ENCODE measurements at regions not wholly inside any gene's neighbourhood (a gene's known extent, or its start where the extent isn't known, plus 50 kb on each side); places are given as distances from the start of the nearest gene placed in this dataset.

DNA sequence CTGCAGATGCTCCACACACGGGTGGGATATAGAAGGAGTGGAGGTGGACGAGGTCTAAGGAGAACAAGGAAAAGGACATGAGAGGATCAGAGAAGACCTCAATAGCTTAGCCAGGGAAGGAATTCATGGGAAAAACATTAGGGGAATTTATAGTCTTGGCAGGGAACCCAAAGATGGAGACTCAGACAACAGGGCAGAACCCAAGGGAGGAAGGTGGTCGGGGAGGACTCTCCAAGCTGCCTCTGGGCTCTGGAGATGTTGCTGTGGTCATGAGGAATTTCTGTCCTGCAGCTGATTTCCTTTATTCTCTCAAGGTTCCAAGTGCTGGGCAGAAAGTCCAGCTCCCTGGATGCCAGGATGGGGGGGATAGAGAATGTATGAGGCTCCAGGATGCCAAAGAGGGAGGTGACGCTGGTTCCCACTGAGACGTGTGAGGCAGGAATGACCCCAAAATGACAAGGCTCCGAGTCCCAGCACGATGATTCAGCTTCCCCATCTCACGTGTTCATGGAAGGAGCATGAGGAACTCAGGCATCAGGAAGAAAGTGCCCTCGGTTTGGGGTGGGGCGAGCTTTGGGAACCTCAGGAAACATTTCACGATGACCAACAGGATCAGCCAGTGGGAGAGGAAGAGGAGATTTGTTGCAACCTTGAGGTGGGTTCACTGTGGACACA lies 57.0 kb upstream of the PPP2R3B start:
- Mint-ChIP-seq H3K4me1 (ENCODE audit: insufficient read depth, unreplicated experiment) (no peaks in the 10 kb centered on the region), H3K36me3 (ENCODE audit: insufficient read depth, unreplicated experiment) (peaks cover 5% of the 10 kb centered on the region), H3K27me3 (ENCODE audit: insufficient read depth, unreplicated experiment) (no peaks in the 10 kb centered on the region), H3K4me3 (ENCODE audit: unreplicated experiment) (no peak overlapping the region), H3K9me3 (ENCODE audit: unreplicated experiment) (peaks cover 47% of the 10 kb centered on the region), H3K27ac (ENCODE audit: low read depth, unreplicated experiment) (no peak overlapping the region)
- no peak for DNase-seq (ENCODE audit: unreplicated experiment)
- intact Hi-C loops (cut with micrococcal nuclease): no loop called here
- TF ChIP-seq, protein P1, sequence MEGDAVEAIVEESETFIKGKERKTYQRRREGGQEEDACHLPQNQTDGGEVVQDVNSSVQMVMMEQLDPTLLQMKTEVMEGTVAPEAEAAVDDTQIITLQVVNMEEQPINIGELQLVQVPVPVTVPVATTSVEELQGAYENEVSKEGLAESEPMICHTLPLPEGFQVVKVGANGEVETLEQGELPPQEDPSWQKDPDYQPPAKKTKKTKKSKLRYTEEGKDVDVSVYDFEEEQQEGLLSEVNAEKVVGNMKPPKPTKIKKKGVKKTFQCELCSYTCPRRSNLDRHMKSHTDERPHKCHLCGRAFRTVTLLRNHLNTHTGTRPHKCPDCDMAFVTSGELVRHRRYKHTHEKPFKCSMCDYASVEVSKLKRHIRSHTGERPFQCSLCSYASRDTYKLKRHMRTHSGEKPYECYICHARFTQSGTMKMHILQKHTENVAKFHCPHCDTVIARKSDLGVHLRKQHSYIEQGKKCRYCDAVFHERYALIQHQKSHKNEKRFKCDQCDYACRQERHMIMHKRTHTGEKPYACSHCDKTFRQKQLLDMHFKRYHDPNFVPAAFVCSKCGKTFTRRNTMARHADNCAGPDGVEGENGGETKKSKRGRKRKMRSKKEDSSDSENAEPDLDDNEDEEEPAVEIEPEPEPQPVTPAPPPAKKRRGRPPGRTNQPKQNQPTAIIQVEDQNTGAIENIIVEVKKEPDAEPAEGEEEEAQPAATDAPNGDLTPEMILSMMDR (IDR thresholded peaks at IDR 0.05; ENCODE audit: unreplicated experiment): no peak
- ChIA-PET POLR2A (no interaction called here), CTCF (no interaction called here)
- BruUV-seq (replicated peaks): no TSS peak

DNA sequence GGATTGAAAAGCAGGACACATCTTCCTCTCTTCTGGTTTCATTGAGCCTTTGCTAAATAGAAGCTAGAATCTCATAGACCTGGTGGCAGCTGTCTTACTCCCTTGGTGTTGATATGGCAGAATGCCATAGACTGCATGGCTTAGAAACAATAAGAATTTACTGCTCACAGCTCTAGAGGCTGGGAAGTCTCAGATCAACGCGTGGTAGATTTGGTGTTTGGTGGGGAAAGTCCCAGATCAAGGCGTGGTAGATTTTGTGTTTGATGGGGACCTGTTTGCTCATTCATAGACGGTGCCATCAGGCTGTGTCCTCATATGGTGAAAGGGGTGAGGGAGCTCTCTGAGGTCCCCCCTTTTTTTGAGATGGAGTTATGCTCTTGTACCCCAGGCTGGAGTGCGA lies 57.6 kb upstream of the PPP2R3B start:
- no TSS peak for BruUV-seq (replicated peaks)
- CTCF ChIA-PET: no interaction called here
- POLR2A ChIA-PET: no interaction called here
- H3K27ac Mint-ChIP-seq (ENCODE audit: low read depth, unreplicated experiment): no peak overlapping the region
- DNase-seq (ENCODE audit: unreplicated experiment): no peak
- H3K36me3 Mint-ChIP-seq (ENCODE audit: insufficient read depth, unreplicated experiment): peaks cover 5% of the 10 kb centered on the region
- intact Hi-C loops (cut with micrococcal nuclease): no loop called here
- no peaks in the 10 kb centered on the region for H3K27me3 Mint-ChIP-seq (ENCODE audit: insufficient read depth, unreplicated experiment)
- H3K4me3 Mint-ChIP-seq (ENCODE audit: unreplicated experiment): no peak overlapping the region
- TF ChIP-seq, protein P1 (IDR thresholded peaks at IDR 0.05; ENCODE audit: unreplicated experiment): no peak
- no peaks in the 10 kb centered on the region for H3K4me1 Mint-ChIP-seq (ENCODE audit: insufficient read depth, unreplicated experiment)
- peaks cover 47% of the 10 kb centered on the region for H3K9me3 Mint-ChIP-seq (ENCODE audit: unreplicated experiment)

DNA sequence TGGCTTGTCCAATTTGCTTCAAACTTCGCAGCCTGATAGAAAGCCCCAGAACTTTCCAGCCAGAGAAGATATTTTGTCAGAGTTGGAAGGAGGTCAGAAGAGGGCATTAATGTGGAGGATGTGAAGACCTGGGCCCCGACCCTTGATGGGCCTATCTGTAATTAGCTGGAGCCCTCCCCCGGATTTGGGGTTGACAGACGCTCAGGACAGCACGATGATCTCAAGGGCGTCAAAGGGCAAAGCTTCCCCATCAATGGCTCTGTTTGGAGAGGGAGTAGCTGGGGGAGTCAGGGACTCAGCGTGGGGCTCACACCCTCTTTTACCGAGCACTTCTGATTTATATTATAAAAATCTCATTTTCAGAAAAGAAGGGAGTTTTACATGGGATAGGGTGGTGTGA lies 59.0 kb upstream of the PPP2R3B start:
- Mint-ChIP-seq H3K4me3 (ENCODE audit: unreplicated experiment) (no peak overlapping the region), H3K4me1 (ENCODE audit: insufficient read depth, unreplicated experiment) (no peaks in the 10 kb centered on the region), H3K9me3 (ENCODE audit: unreplicated experiment) (peaks cover 33% of the 10 kb centered on the region), H3K36me3 (ENCODE audit: insufficient read depth, unreplicated experiment) (peaks cover 5% of the 10 kb centered on the region), H3K27me3 (ENCODE audit: insufficient read depth, unreplicated experiment) (no peaks in the 10 kb centered on the region), H3K27ac (ENCODE audit: low read depth, unreplicated experiment) (no peak overlapping the region)
- CTCF ChIA-PET: no interaction called here
- intact Hi-C loops (cut with micrococcal nuclease): no loop called here
- POLR2A ChIA-PET: no interaction called here
- TF ChIP-seq, protein P1 (IDR thresholded peaks at IDR 0.05; ENCODE audit: unreplicated experiment): no peak
- BruUV-seq (replicated peaks): no TSS peak
- no peak for DNase-seq (ENCODE audit: unreplicated experiment)

DNA sequence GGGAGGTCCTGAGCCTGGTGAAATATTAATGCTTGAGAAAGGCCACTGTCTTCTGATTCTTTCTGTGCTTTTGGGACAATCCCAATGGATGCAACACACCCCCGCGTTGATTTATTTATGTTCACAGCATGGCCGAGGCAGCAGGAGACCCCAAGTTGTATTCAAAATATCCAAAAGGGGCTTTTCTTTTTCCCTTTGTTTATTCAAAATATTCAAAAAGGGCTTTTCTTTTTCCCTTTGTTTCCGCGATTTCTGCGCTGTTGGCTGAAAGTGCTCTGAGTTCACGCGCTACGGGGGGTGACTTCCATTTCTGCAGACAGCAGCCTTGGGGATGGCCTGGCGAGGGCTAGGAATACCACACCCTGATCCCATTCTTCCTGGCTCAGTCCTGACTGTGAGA lies 59.5 kb upstream of the PPP2R3B start:
- intact Hi-C loops (cut with micrococcal nuclease): no loop called here

More for the DNA sequence above, 59.5 kb upstream of the PPP2R3B start:
- CTCF ChIA-PET: no interaction called here
- Mint-ChIP-seq H3K4me3 (ENCODE audit: unreplicated experiment) (no peak overlapping the region), H3K27me3 (ENCODE audit: insufficient read depth, unreplicated experiment) (no peaks in the 10 kb centered on the region), H3K9me3 (ENCODE audit: unreplicated experiment) (peaks cover 29% of the 10 kb centered on the region), H3K36me3 (ENCODE audit: insufficient read depth, unreplicated experiment) (peaks cover 5% of the 10 kb centered on the region), H3K27ac (ENCODE audit: low read depth, unreplicated experiment) (no peak overlapping the region), H3K4me1 (ENCODE audit: insufficient read depth, unreplicated experiment) (no peaks in the 10 kb centered on the region)
- POLR2A ChIA-PET: no interaction called here
- no TSS peak for BruUV-seq (replicated peaks)
- TF ChIP-seq, protein P1 (IDR thresholded peaks at IDR 0.05; ENCODE audit: unreplicated experiment): no peak
- DNase-seq (ENCODE audit: unreplicated experiment): no peak

Measured in MCF 10A (cell line).